ENCODE measurements at regions not wholly inside any gene's neighbourhood (a gene's known extent, or its start where the extent isn't known, plus 50 kb on each side); places are given as distances from the start of the nearest gene placed in this dataset.

- intact Hi-C loops (cut with micrococcal nuclease; ENCODE audit: unreplicated experiment) = no loop called here
- Histone ChIP-seq H3K36me3 (ENCODE audit: control insufficient read depth, insufficient read depth, low read length) (no peaks in the 10 kb centered on the region), H3K27me3 (replicated peaks; ENCODE audit: control insufficient read depth, insufficient read depth, low read length) (no peaks in the 10 kb centered on the region), H3K4me3 (ENCODE audit: low read depth, low read length) (no peak overlapping the region), H3K9me3 (no peaks in the 10 kb centered on the region), H3K4me1 (no peaks in the 10 kb centered on the region)
- TF ChIP-seq, protein P1, sequence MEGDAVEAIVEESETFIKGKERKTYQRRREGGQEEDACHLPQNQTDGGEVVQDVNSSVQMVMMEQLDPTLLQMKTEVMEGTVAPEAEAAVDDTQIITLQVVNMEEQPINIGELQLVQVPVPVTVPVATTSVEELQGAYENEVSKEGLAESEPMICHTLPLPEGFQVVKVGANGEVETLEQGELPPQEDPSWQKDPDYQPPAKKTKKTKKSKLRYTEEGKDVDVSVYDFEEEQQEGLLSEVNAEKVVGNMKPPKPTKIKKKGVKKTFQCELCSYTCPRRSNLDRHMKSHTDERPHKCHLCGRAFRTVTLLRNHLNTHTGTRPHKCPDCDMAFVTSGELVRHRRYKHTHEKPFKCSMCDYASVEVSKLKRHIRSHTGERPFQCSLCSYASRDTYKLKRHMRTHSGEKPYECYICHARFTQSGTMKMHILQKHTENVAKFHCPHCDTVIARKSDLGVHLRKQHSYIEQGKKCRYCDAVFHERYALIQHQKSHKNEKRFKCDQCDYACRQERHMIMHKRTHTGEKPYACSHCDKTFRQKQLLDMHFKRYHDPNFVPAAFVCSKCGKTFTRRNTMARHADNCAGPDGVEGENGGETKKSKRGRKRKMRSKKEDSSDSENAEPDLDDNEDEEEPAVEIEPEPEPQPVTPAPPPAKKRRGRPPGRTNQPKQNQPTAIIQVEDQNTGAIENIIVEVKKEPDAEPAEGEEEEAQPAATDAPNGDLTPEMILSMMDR (IDR thresholded peaks at IDR 0.05; ENCODE audit: insufficient read depth in 1 of 2, low read depth in 1 of 2, low read length in 1 of 2, severe bottlenecking in 1 of 2, unreplicated experiment in 1 of 2) = no peak
- DNase-seq = no peak
- H3K36me3 Mint-ChIP-seq (ENCODE audit: insufficient read depth, unreplicated experiment) = no peaks in the 10 kb centered on the region
- no peaks in the 10 kb centered on the region for H3K27me3 Mint-ChIP-seq (ENCODE audit: insufficient read depth, unreplicated experiment)
- H3K4me3 Mint-ChIP-seq (ENCODE audit: unreplicated experiment) = no peak overlapping the region
- no TSS peak for BruUV-seq (replicated peaks)
- H3K27ac Mint-ChIP-seq (ENCODE audit: unreplicated experiment) = no peak overlapping the region
- no peaks in the 10 kb centered on the region for H3K4me1 Mint-ChIP-seq (ENCODE audit: low read depth, unreplicated experiment)
- ChIA-PET POLR2A (no interaction called here), CTCF (no interaction called here)
- H3K9me3 Mint-ChIP-seq (ENCODE audit: unreplicated experiment) = no peaks in the 10 kb centered on the region
These were observed 194.3 kb upstream of the POF1B start for GRCh38 chrX:85573801-85574200.

GRCh38 chrX:85570496-85570895 lies 191.0 kb upstream of the POF1B start:
- Histone ChIP-seq H3K4me1 (no peaks in the 10 kb centered on the region), H3K9me3 (no peaks in the 10 kb centered on the region), H3K4me3 (ENCODE audit: low read depth, low read length) (no peak overlapping the region), H3K36me3 (ENCODE audit: control insufficient read depth, insufficient read depth, low read length) (no peaks in the 10 kb centered on the region), H3K27me3 (replicated peaks; ENCODE audit: control insufficient read depth, insufficient read depth, low read length) (no peaks in the 10 kb centered on the region)
- POLR2A ChIA-PET = no interaction called here
- no peaks in the 10 kb centered on the region for H3K36me3 Mint-ChIP-seq (ENCODE audit: insufficient read depth, unreplicated experiment)
- no peaks in the 10 kb centered on the region for H3K4me1 Mint-ChIP-seq (ENCODE audit: low read depth, unreplicated experiment)
- CTCF ChIA-PET = no interaction called here
- TF ChIP-seq, protein P1 (IDR thresholded peaks at IDR 0.05; ENCODE audit: insufficient read depth in 1 of 2, low read depth in 1 of 2, low read length in 1 of 2, severe bottlenecking in 1 of 2, unreplicated experiment in 1 of 2) = no peak
- no peak overlapping the region for H3K27ac Mint-ChIP-seq (ENCODE audit: unreplicated experiment)
- H3K4me3 Mint-ChIP-seq (ENCODE audit: unreplicated experiment) = no peak overlapping the region
- peaks cover 11% of the 10 kb centered on the region for H3K27me3 Mint-ChIP-seq (ENCODE audit: insufficient read depth, unreplicated experiment)
- intact Hi-C loops (cut with micrococcal nuclease; ENCODE audit: unreplicated experiment) = no loop called here
- H3K9me3 Mint-ChIP-seq (ENCODE audit: unreplicated experiment) = peaks cover 12% of the 10 kb centered on the region
- BruUV-seq (replicated peaks) = no TSS peak
- DNase-seq = no peak

DNA sequence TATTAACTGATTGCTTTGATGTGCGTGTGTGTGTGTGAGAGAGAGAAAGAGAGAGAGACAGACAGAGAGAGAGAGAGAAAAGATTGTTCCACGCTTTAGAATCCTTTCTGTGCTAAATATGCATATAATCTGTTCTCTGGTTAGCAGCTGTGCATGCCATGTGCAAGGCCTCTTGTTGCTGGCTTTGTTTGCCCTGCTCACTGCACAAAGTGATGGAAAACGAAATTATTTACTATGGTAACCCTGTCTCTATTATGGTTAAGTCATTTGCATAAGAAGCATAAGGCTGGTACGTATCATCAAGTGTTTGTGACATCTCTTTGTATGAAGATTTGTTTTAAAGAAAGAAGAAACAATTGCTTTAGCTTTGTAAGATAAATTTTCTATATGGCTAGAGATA lies 190.2 kb upstream of the POF1B start:
- no peaks in the 10 kb centered on the region for H3K36me3 ChIP-seq (ENCODE audit: control insufficient read depth, insufficient read depth, low read length)
- H3K9me3 Mint-ChIP-seq (ENCODE audit: unreplicated experiment) = peaks cover 12% of the 10 kb centered on the region
- H3K4me1 ChIP-seq = no peaks in the 10 kb centered on the region
- DNase-seq = no peak
- BruUV-seq (replicated peaks) = no TSS peak
- H3K27me3 ChIP-seq (replicated peaks; ENCODE audit: control insufficient read depth, insufficient read depth, low read length) = no peaks in the 10 kb centered on the region
- H3K4me3 Mint-ChIP-seq (ENCODE audit: unreplicated experiment) = no peak overlapping the region
- H3K4me1 Mint-ChIP-seq (ENCODE audit: low read depth, unreplicated experiment) = no peaks in the 10 kb centered on the region
- H3K27ac Mint-ChIP-seq (ENCODE audit: unreplicated experiment) = no peak overlapping the region
- no peaks in the 10 kb centered on the region for H3K36me3 Mint-ChIP-seq (ENCODE audit: insufficient read depth, unreplicated experiment)
- ChIA-PET CTCF (no interaction called here), POLR2A (no interaction called here)
- H3K4me3 ChIP-seq (ENCODE audit: low read depth, low read length) = no peak overlapping the region
- TF ChIP-seq, protein P1 (IDR thresholded peaks at IDR 0.05; ENCODE audit: insufficient read depth in 1 of 2, low read depth in 1 of 2, low read length in 1 of 2, severe bottlenecking in 1 of 2, unreplicated experiment in 1 of 2) = no peak
- H3K9me3 ChIP-seq = no peaks in the 10 kb centered on the region
- intact Hi-C loops (cut with micrococcal nuclease; ENCODE audit: unreplicated experiment) = no loop called here
- H3K27me3 Mint-ChIP-seq (ENCODE audit: insufficient read depth, unreplicated experiment) = peaks cover 11% of the 10 kb centered on the region
